Nephron (organoid): ENCODE measurements at regions not wholly inside any gene's neighbourhood (a gene's known extent, or its start where the extent isn't known, plus 50 kb on each side); places are given as distances from the start of the nearest gene placed in this dataset.
A peak's percentile ranks its signal among the peaks of the same experiment; 100 is the strongest.

Experiments used
- H3K27ac Mint-ChIP-seq, 3 experiments: 2 replicates each; pipeline ENCODE4 v1.8.0; 2020; ENCODE audit warnings: mixed read lengths in 3 of 3, mild to moderate bottlenecking in 2 of 3, moderate library complexity in 1 of 3
- H3K27me3 Mint-ChIP-seq: 2 replicates; pipeline ENCODE4 v1.8.0; 2021; ENCODE audit warnings: low read depth, mild to moderate bottlenecking, moderate library complexity, mixed read lengths
- H3K36me3 Mint-ChIP-seq: 2 replicates; pipeline ENCODE4 v1.8.0; 2020; ENCODE audit warnings: low read depth, mixed read lengths
- H3K4me1 Mint-ChIP-seq: 2 replicates; pipeline ENCODE4 v1.8.0; 2020; ENCODE audit warnings: mixed read lengths
- H3K4me3 Mint-ChIP-seq, 3 experiments: 2 replicates each; pipeline ENCODE4 v1.8.0; 2020; ENCODE audit warnings: mild to moderate bottlenecking in 3 of 3, mixed read lengths in 3 of 3, moderate library complexity in 2 of 3
- H3K9me3 Mint-ChIP-seq: 2 replicates; pipeline ENCODE4 v1.8.0; 2020; ENCODE audit warnings: mixed read lengths
- TF ChIP-seq, protein P1 (sequence below), 3 experiments: fragments of 200-600 bp; sonication (generic); IDR thresholded peaks; one replicate each; pipeline ENCODE4 v1.5.0; 2021; ENCODE audit warnings: antibody characterized with exemption in 3 of 3; ENCODE audit not compliant: unreplicated experiment in 3 of 3

DNA sequence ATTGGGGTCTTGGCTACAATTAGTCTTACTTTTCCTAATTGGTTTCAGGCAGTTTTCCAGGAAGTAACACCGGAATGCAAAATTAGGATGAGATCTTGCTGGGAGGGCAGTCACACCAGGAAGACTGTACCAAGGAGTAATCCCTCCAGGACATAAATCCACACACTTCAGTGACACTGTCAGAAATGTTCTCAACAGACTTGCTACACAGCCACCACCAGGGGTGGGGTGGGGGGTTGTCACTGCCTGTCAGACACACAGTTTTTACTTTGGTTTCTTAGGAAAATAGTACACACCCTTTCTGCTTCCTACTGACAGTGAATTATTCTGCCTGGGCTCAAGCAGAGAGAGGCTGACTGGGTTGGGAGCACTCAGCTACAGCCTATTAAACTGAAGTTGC is 102.9 kb upstream of the CCDC196 start:
- Mint-ChIP-seq H3K27ac (peak overlapping the region; percentile 59 to 81 (median 70)), H3K27me3 (no peaks in the 10 kb centered on the region), H3K36me3 (no peaks in the 10 kb centered on the region), H3K4me3 (no peak overlapping the region), H3K4me1 (peaks cover 26% of the 10 kb centered on the region), H3K9me3 (no peaks in the 10 kb centered on the region)
- TF ChIP-seq, protein P1, sequence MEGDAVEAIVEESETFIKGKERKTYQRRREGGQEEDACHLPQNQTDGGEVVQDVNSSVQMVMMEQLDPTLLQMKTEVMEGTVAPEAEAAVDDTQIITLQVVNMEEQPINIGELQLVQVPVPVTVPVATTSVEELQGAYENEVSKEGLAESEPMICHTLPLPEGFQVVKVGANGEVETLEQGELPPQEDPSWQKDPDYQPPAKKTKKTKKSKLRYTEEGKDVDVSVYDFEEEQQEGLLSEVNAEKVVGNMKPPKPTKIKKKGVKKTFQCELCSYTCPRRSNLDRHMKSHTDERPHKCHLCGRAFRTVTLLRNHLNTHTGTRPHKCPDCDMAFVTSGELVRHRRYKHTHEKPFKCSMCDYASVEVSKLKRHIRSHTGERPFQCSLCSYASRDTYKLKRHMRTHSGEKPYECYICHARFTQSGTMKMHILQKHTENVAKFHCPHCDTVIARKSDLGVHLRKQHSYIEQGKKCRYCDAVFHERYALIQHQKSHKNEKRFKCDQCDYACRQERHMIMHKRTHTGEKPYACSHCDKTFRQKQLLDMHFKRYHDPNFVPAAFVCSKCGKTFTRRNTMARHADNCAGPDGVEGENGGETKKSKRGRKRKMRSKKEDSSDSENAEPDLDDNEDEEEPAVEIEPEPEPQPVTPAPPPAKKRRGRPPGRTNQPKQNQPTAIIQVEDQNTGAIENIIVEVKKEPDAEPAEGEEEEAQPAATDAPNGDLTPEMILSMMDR (IDR thresholded peaks at IDR 0.05; ENCODE audit: unreplicated experiment in 3 of 3), result peak in 1 of 3 experiments; percentile 8

GRCh38 chr14:66383771-66384170 is 102.4 kb upstream of the CCDC196 start:
- Mint-ChIP-seq H3K27ac (peak overlapping the region in 2 of 3 experiments; percentile 70 to 81), H3K36me3 (no peaks in the 10 kb centered on the region), H3K4me1 (peaks cover 26% of the 10 kb centered on the region), H3K9me3 (no peaks in the 10 kb centered on the region), H3K4me3 (no peak overlapping the region), H3K27me3 (no peaks in the 10 kb centered on the region)
- TF ChIP-seq, protein P1 (IDR thresholded peaks at IDR 0.05; ENCODE audit: unreplicated experiment in 3 of 3), result no peak

GRCh38 chr14:66388516-66388915 is 97.7 kb upstream of the CCDC196 start:
- no peak overlapping the region for H3K4me3 Mint-ChIP-seq
- H3K9me3 Mint-ChIP-seq, result no peaks in the 10 kb centered on the region
- no peak overlapping the region for H3K27ac Mint-ChIP-seq
- no peaks in the 10 kb centered on the region for H3K4me1 Mint-ChIP-seq
- H3K27me3 Mint-ChIP-seq, result no peaks in the 10 kb centered on the region
- H3K36me3 Mint-ChIP-seq, result no peaks in the 10 kb centered on the region
- TF ChIP-seq, protein P1 (IDR thresholded peaks at IDR 0.05; ENCODE audit: unreplicated experiment in 3 of 3), result no peak

DNA sequence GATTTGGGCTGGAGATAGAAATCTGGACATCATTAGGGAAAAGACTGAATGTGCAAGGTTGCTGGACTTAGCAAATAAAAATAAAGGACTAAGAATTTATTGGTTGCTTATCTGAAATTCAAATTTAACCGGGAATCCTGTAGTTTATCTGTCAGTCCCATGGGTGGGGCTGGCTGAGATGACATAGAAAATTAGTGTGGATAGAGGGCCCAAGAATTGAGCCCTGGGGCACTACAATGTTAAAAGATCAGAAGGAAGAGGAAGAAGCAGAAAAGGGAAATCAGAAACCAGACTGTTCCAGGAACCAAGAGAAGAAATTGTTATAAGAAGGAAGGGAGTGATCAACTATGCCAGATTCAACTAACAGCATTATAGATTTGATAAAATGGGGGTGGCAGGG is 96.7 kb upstream of the CCDC196 start:
- Mint-ChIP-seq H3K4me1 (no peaks in the 10 kb centered on the region), H3K9me3 (no peaks in the 10 kb centered on the region), H3K4me3 (no peak overlapping the region), H3K36me3 (no peaks in the 10 kb centered on the region), H3K27ac (no peak overlapping the region), H3K27me3 (no peaks in the 10 kb centered on the region)
- TF ChIP-seq, protein P1 (IDR thresholded peaks at IDR 0.05; ENCODE audit: unreplicated experiment in 3 of 3), result no peak

- peaks cover 2% of the 10 kb centered on the region for H3K9me3 Mint-ChIP-seq
- peak overlapping the region; percentile 37 to 81 (median 73) for H3K27ac Mint-ChIP-seq
- H3K4me3 Mint-ChIP-seq, result no peak overlapping the region
- H3K36me3 Mint-ChIP-seq, result no peaks in the 10 kb centered on the region
- H3K4me1 Mint-ChIP-seq, result peaks cover 5% of the 10 kb centered on the region
- H3K27me3 Mint-ChIP-seq, result no peaks in the 10 kb centered on the region
- TF ChIP-seq, protein P1 (IDR thresholded peaks at IDR 0.05; ENCODE audit: unreplicated experiment in 3 of 3), result peak in 1 of 3 experiments; percentile 30
Observed at GRCh38 chr14:66395300-66395699, 90.9 kb upstream of the CCDC196 start.

GRCh38 chr14:66396164-66396563 is 90.0 kb upstream of the CCDC196 start:
- no peaks in the 10 kb centered on the region for H3K36me3 Mint-ChIP-seq
- H3K27ac Mint-ChIP-seq, result no peak overlapping the region
- H3K9me3 Mint-ChIP-seq, result peaks cover 2% of the 10 kb centered on the region
- TF ChIP-seq, protein P1 (IDR thresholded peaks at IDR 0.05; ENCODE audit: unreplicated experiment in 3 of 3), result no peak
- no peak overlapping the region for H3K4me3 Mint-ChIP-seq
- H3K27me3 Mint-ChIP-seq, result no peaks in the 10 kb centered on the region
- peaks cover 5% of the 10 kb centered on the region for H3K4me1 Mint-ChIP-seq
